GM19467 (cell line): ENCODE measurements at regions not wholly inside any gene's neighbourhood (a gene's known extent, or its start where the extent isn't known, plus 50 kb on each side); places are given as distances from the start of the nearest gene placed in this dataset.

Experiments used
- ATAC-seq: cut with Tn5 transposase; IDR thresholded peaks from one replicate; pipeline ENCODE4 v1.9.1; 2021; ENCODE audit warnings: mild to moderate bottlenecking, moderate library complexity; ENCODE audit not compliant: unreplicated experiment

DNA sequence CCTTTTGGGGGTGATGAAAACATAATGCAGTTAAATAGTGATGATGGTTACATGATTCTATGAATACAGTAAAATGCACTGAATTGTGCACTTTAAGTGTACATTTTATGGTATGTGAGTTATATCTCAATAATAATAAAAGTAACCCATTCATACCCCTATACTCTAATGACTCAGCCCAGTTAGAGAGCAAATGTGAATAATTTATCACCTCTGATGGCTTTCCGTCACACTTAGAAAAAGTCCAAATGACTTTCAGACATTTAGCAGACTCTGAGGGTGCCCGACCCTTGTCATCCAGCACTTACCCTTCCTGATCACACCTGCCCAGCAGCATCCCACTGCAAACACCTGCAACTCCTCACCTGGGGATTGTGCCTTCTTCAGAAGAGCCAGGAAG, 148.1 kb upstream of the MAF start:
- ATAC-seq = no peak

DNA sequence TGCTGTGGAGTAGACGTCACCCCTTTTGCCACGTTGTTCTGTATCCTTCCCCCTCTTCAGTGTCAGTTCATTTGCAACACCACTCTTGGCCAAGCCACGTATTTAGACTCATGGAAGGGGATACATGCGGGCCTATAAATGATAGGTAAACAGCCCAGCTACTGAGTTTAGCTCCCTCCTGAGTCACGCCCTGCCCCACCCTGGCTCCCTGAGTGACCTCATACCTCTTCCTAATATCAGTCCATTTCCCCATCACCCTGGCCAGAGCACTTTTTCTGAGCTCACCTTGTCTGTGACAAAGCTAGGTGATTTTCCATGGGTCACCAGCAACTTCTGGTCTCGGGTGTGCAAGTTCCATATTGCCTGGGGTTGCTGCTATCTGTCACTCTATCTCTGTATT, 147.2 kb upstream of the MAF start:
- ATAC-seq = no peak

DNA sequence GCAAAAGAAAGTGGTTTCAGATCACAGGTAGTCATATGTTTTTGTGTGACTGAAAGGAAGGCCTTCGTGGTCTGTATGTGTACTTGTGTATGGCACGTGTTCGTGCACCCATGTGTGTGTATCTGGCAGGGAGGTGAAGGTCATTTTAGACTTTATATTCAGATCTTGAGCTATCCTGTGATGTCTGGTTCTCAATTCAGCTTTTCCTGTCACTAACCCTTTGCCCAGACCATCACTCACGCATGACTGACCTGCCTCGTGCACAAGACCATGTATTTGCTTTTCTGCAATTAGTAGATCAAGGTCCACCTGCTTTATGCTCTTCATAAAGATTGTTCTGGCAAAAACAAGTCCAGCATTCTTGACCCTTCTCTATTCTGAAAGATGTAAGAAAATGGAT, 139.7 kb upstream of the MAF start:
- ATAC-seq = no peak

DNA sequence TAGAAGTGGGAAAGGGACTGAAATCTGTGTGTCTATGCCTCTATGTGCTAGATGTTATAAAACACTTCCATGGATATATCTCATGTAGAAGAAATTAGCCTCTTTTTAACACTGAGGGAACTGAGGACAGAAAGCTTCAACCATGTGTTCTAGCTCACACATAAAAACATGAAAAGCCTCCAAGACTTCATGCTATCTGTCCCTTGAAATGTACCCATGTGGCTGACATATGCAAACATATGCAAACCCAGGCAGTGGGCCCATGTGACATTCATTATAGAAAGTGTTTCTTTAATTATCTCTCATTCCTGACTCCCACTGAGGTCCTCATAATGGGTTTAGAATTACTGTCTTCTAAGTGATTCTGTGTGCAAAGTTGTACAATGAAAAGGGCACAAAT, 134.7 kb upstream of the MAF start:
- no peak for ATAC-seq

DNA sequence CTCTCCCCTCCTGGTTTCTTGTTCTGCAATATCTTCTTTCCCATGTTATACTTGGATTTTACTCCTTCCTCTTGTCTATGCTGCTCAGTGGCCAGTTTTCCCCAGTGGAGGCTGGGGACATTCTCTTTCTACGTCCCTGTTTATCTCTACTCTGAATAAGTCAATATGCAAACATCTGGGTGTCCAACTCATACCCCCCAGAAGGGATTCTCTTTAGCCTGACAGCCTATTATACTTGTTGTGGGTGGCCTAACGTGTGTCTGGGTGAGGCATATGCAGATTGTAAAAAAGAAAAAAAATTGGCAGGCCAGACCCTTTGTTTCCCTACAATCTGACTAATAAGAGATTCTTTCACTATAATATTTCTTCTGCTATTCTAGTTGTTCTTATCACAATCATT, 134.2 kb upstream of the MAF start:
- no peak for ATAC-seq

DNA sequence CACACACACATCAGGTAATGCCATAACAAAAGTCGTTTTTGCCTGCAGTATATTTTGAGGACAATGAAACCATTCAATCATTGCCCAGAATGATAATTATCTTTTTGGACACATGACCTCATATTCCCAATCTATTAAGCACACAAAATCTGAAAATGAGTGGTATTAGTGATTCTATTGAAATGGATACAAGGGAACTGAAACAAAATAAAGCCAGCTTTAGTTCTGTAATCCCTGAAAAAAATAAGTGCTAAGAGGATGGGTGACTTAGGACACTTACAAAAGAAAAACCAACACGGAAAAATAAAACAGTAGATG, 128.3 kb upstream of the MAF start:
- ATAC-seq = no peak

DNA sequence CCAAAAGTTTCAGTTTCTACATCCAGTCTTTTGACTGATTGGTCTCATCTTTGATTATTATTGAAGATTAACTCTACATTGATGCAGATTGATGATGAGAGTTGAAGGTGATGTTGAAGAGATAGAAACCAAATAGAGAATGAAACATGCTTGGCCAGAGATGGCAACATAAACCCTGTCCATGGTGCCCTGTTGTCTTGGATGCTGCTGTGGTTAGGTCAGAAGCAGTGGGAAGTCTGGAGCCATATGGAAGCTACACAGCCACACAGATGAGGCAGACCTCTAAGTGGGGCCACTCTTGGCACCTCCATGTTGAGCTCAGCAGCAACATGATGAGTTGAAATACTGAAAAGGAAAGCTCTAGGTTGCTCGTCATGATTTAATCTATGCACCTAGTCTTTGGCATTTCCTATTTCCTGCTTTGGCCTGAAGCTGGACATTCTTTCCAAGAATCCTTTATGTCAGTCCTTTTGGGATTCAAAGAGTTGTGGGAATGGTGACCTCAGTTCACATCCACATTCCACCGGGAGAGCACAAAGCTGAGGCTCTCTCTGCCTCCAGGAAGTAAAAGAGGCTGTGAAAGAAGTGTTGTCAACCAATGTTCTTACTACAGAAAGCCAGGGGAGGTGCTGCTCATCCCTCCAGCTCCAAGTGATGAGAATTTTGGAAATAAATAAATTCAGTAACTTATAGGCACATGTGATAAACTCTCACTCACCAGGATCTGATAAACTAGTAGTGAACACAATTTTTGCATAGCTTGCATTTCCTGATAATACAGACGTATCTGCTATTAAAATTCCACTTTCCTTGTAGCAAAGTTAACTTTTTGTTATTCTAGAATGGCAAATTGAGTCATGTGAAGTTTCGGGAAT, 127.7 kb upstream of the MAF start:
- ATAC-seq = no peak

DNA sequence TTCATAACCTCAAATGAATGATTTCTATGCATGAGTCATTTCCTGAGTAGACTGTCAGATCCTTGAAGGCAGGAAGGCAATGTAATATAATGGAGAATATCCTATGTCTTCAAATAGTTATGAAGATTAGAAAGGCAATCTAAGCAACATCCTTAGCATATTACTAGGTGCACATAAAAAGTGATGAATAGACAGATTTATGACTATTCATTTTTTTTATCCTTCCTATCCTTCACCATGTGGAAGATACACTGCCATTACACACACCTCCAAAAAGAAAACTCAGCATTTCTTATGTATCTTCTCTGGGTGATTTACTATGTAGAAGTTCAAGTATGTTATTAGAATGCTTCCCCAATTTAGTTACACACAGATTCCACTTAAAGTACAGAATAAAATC, 126.4 kb upstream of the MAF start:
- ATAC-seq = no peak

DNA sequence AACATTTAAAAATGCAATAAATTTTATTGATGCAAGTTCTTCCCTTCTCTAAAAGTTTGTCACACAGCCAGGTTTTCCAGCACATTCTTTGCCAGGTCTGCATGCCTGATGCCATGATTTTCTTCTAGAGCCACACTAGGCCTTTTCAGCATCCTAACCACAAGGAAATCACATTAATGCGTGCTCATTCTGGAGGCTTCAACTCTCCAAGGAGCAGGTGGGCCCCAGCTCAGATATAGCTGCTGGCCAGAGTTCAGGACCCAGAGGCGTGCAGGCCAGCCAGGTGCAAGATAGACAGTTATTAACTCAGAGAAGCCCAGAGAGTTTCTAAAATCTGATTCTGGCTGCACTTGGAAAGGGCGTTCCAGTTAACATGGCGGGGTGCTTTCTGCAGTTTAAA, 124.5 kb upstream of the MAF start:
- no peak for ATAC-seq

DNA sequence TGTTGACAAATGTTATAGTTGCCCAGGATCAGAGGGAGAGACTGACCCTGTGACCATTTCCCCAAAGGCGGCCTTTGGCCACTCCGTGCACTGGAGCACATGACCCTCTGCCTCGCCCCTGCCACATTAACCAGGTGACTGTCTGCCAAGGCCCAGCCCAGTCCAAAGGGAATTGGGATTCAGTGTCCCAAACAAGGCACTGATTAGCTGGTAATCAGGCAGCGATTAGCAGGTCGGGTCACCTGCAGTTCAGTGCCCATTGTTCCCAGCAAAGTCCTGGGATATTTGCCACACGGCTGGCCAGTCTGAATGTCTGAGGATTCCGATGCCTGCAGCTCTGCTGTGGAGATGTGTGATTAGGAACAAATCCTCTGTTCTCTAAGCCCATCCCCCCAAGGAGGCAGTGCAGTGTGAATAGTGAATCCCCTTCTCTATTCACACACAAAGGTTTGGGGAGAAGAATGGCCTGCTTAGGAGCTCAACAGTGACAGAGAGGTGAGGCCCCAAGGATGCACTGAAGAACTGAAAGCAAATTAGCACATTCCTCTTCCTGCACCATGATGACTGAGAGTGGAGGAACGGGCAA, 123.1 kb upstream of the MAF start:
- no peak for ATAC-seq

DNA sequence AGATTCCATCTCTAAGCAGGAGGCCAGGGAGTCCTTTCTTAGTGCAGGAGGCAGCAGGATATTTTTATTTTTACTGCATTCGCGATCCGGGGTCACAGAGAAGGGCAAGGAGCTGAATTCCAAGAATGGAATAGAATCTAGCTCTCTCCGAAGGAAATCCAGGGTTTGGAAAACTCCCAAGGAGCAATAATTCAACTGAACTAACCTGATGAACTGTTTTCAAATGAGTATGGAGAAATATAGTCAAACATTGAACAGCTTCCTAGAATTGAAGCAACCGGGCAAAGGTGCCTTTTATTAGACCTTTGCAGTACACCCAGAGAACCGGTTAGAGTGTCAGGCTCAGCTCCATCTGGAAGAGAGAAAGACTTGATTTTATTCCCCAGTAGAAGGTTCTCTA, 120.7 kb upstream of the MAF start:
- ATAC-seq = no peak

DNA sequence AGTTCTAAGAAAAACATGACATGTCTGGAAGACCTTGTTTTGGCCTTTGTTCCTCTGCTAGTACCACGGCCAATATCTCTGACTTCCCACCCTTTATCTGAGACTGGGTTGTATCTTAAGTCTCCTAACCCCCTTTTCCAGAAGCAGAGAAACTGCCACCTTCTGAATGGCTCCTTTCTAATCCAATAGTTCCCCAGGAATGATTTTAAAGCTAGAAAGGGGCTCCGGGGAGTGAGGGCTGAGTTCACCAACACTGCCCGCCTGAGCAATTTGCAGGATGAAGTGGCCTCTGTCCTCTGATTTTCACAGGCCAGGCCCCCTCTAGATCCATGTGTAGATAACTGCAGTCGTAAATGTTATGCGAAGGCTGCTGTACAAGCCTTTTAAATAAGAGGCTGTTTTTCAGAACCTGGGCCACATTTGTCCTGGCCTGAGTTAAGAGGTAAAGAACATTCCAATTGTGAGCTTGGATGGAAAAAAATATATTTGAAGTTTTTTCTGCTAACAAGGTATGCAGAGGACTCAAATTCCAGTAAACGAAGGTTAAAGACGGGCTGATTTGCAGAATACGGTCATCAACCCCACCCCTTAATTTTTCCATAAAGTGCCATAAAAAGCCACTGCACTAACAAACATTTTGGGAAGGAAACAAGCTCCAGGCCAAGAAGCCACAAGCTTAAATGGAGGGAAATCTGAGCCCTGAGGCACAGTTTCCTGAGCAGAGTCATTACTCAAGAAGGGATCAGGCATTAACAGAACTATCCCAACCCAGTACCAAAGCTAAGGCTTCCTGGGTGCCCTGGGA, 117.0 kb upstream of the MAF start:
- ATAC-seq = no peak

DNA sequence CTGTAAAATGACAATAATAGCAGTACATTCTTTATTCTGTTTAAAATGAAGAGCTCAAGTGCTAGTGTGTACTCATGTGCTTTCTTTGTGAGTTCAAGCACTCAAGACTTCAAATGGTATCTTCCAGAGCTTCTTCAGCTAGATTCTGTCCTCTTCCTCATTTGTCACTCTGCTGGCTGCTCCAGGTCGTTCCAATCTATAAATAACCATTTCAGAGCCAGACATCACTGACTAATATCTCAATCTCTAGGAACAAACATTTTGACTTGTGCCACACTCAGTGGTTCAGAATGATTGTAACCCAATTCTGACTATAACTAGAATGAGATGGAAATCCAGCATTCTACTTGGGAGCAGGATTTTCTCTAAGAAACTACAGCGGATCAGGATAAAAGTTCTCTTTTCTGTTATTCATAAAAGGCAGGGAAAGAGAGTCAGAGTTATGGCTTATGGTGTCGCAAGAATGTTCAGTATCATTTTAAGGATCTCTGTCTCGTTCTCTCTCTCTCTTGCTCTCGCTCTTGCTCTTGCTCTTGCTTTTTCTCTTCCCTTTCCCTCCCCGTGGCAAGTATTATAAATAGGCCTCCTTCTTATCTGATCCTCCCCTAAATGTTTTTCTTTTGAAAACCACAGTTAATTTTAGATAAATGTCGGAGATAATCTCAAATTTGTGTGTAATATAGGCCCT, 116.3 kb upstream of the MAF start:
- ATAC-seq = no peak

DNA sequence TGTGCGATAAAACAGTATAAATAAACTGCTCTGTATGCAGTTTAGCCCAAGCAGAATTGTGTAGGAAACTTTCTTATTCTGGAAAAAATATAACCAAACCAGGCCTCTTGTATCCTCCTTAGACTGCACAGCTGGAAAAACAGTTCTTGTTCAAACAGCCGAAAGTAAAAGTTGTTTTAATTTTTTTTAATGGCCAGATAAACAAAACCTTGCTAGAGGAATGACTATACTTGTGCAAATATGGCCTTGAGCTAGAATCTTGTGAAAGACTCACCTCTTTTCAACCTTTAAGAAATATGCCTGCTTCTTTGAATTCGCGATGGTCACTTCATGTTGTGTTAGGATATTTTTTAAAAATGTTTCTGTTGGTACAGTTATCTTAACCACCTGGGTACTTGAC, 114.5 kb upstream of the MAF start:
- no peak for ATAC-seq

DNA sequence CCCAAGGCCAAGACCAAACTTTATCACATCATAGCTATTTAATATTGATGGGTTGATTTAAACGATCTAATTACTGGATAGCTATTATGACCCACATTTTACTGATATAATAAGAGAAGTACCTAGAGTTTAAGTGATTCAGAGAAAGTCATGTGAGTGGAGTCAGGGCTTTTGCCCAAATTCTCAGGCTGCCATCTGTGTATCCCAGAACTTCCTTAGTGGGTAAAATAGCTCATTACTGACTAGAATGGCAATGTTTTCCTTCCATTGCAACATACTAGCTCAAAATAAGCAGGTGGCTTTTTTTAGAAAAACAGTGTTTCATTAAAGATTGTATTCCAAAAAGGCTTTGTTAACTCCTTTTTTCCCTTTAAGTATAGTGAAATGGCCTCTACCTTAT, 113.9 kb upstream of the MAF start:
- ATAC-seq = no peak

DNA sequence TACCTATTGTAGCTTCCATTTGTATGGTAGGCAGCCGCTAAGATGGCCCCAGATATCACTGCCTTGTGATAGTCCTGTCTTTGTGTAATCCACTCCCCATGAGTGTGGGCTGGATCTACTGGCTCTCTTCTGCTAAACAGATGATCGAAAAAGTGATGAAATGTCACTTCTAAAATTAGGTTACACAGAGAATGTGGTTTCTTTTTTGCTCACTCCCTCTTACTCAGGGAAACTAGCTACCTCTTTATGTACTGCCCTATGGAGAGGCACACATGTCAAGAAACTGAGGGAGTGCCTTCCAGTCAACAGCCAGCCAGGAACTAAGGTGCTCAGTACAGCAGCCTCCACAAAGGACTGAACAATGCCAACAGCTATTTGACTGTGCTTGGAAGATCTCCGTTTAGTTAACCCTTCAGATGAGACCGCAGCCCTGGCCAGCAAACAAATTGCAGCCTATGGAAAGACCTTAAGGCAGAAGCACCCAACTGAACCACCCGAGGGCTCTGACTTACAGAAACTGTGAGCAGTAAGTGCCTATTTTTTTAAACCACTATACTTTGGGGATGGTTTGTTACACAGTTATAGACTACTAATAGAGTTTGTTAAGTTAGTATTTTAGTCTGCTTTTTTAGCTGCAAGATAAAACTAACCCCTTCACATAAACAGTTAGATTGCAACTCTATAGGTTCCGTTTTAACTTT, 113.2 kb upstream of the MAF start:
- no peak for ATAC-seq

DNA sequence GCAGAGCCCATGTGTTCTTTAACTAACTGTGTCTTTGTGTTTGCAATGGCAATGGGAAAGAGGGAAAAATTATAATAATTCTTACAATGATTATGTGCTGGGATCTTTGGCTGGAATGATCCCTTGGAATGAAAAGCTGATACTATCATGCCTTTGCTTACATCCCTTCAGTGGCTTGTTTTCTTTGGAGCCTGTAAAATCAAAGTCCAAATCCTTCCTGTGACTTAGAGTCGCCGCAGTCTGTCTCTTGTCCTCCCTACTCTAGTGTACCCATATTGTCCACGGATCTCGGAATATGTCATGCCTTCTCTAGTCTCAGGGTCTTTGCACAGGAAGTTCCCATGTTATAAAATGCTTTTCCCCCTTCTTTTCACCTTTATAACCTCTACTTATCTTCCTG, 111.7 kb upstream of the MAF start:
- no peak for ATAC-seq

DNA sequence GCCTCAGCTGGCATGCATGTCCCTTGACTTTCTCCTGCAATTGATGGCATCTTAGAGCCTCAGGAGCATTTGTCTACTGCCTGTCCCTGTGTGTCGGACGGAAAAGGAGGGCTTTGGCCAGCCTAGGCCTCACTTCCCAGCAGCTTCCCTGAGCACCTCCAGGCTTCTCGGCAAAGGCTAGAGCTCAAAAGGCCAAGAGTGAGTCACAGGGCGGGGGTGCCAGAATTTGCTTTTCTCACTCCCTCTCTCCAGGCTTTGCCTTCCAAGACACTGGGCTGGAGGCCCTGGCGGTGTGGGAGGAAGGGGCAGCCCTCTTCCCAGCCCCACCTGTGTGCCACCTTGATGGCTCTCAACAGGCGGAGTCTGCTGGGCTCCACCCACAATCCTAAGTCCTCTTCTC, 107.3 kb upstream of the MAF start:
- no peak for ATAC-seq

DNA sequence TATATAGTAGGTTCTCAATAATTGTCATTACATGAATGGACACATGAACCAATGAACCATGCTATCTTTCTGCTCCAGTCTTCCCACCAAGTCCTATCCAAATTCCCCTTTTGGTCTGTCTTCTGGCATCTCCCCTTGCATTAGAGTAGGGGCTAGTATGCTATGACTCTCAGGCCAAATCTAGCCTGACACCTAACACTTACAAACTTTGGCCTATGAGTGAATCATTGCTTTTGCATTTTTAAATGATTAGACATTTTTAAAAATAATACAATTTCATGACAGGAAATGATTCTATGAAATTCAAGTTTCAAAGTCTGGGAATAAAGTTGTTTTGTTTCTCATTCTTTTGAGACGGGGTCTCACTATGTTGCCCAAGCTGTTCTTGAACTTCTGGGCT, 102.5 kb upstream of the MAF start:
- ATAC-seq = no peak

DNA sequence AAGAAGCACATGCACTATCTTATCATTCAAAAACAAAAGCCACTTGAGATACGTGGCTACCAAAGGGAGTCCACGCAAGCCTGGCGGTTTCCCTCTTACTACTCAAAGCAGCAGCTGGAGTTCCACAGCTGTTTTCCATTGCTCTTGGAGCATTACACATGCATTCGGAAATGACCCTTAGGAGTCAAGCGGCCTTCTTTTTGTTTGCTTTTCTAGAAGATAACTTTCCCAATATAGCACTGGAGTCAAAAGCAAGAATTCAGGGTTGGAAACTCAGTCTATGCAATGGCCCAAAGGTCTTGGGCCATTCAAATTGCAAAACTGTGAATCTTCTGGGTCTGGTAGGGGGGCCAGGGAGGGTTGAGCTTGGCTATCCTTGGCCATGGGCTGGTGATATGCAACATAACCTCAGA, 97.8 kb upstream of the MAF start:
- no peak for ATAC-seq

DNA sequence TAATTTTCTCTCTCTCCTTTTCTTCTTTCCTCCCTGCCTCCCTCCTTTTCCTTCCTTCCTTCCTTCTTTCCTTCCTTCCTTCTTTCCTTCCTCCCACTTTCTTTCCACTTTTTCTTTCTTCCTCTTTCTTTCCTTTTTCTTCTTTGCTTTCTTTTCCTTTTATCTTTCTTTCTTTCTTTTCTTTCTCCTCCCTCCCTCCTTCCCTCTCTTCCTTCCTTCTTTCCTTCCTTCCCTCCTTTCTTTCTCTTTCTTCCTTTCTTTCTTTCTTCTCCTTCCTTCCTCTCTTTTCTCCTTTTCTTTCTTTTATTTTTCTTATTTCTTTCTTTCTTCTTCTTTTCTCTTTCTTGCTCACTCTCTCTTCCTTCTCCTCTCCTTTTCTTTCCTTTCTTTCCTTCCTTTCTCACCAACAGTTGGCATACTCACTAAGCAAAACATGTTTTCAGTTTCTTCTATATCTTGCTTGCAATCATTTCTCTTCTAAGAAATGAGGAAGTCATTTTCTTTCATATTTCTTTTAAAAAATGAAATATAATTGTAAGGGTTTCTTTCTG, 97.1 kb upstream of the MAF start:
- ATAC-seq = no peak
